ENCODE measurements at regions not wholly inside any gene's neighbourhood (a gene's known extent, or its start where the extent isn't known, plus 50 kb on each side); places are given as distances from the start of the nearest gene placed in this dataset.
"Not testable (repeated sequence)": the region's sequence is repeated elsewhere in the genome, so short reads cannot be mapped to it uniquely, and the experiment has no call there.

GRCh38 chr10:56146806-56147205 is 214.3 kb downstream of the ZWINT start:
- no peak overlapping the region for H3K27ac Mint-ChIP-seq
- H3K9me3 Mint-ChIP-seq: peaks cover 7% of the 10 kb centered on the region
- no peak overlapping the region for H3K4me3 Mint-ChIP-seq
- ATAC-seq: no peak
- H3K36me3 Mint-ChIP-seq: no peaks in the 10 kb centered on the region
- H3K4me1 Mint-ChIP-seq: no peaks in the 10 kb centered on the region
- H3K27me3 Mint-ChIP-seq: no peaks in the 10 kb centered on the region

GRCh38 chr10:56142092-56142728 is 218.8 kb downstream of the ZWINT start:
- Mint-ChIP-seq H3K4me3 (no peak overlapping the region), H3K9me3 (peaks cover 4% of the 10 kb centered on the region), H3K4me1 (no peaks in the 10 kb centered on the region), H3K36me3 (no peaks in the 10 kb centered on the region), H3K27me3 (no peaks in the 10 kb centered on the region), H3K27ac (no peak overlapping the region)
- peak; percentile 59 for ATAC-seq

- Mint-ChIP-seq H3K27ac (no peak overlapping the region), H3K4me3 (no peak overlapping the region), H3K27me3 (no peaks in the 10 kb centered on the region), H3K9me3 (peaks cover 2% of the 10 kb centered on the region), H3K36me3 (no peaks in the 10 kb centered on the region), H3K4me1 (no peaks in the 10 kb centered on the region)
- ATAC-seq: no peak
These were observed 221.7 kb downstream of the ZWINT start for GRCh38 chr10:56139405-56139804.

GRCh38 chr10:56135828-56136227 is 225.2 kb downstream of the ZWINT start:
- no peaks in the 10 kb centered on the region for H3K4me1 Mint-ChIP-seq
- no peaks in the 10 kb centered on the region for H3K27me3 Mint-ChIP-seq
- ATAC-seq: no peak
- H3K4me3 Mint-ChIP-seq: no peak overlapping the region
- no peaks in the 10 kb centered on the region for H3K36me3 Mint-ChIP-seq
- H3K9me3 Mint-ChIP-seq: no peaks in the 10 kb centered on the region
- H3K27ac Mint-ChIP-seq: no peak overlapping the region

- H3K36me3 Mint-ChIP-seq: no peaks in the 10 kb centered on the region
- no peaks in the 10 kb centered on the region for H3K4me1 Mint-ChIP-seq
- H3K27ac Mint-ChIP-seq: no peak overlapping the region
- no peaks in the 10 kb centered on the region for H3K9me3 Mint-ChIP-seq
- ATAC-seq: no peak
- H3K27me3 Mint-ChIP-seq: no peaks in the 10 kb centered on the region
- H3K4me3 Mint-ChIP-seq: no peak overlapping the region
These were observed 237.8 kb downstream of the ZWINT start for GRCh38 chr10:56123247-56123646.

GRCh38 chr10:56116684-56117083 is 244.4 kb downstream of the ZWINT start:
- Mint-ChIP-seq H3K4me1 (no peaks in the 10 kb centered on the region), H3K27ac (no peak overlapping the region), H3K36me3 (no peaks in the 10 kb centered on the region), H3K27me3 (no peaks in the 10 kb centered on the region), H3K9me3 (no peaks in the 10 kb centered on the region), H3K4me3 (no peak overlapping the region)
- no peak for ATAC-seq

- Mint-ChIP-seq H3K4me3 (no peak overlapping the region), H3K9me3 (no peaks in the 10 kb centered on the region), H3K27ac (no peak overlapping the region), H3K36me3 (no peaks in the 10 kb centered on the region), H3K27me3 (no peaks in the 10 kb centered on the region), H3K4me1 (no peaks in the 10 kb centered on the region)
- no peak for ATAC-seq
These were observed 251.6 kb downstream of the ZWINT start for GRCh38 chr10:56109454-56109853.

- no peak overlapping the region for H3K4me3 Mint-ChIP-seq
- H3K27me3 Mint-ChIP-seq: no peaks in the 10 kb centered on the region
- no peak overlapping the region for H3K27ac Mint-ChIP-seq
- H3K4me1 Mint-ChIP-seq: no peaks in the 10 kb centered on the region
- no peak for ATAC-seq
- no peaks in the 10 kb centered on the region for H3K36me3 Mint-ChIP-seq
- H3K9me3 Mint-ChIP-seq: no peaks in the 10 kb centered on the region
These were observed 256.1 kb downstream of the ZWINT start for GRCh38 chr10:56104923-56105322.

- no peaks in the 10 kb centered on the region for H3K27me3 Mint-ChIP-seq
- no peaks in the 10 kb centered on the region for H3K9me3 Mint-ChIP-seq
- no peak overlapping the region for H3K4me3 Mint-ChIP-seq
- no peak for ATAC-seq
- no peaks in the 10 kb centered on the region for H3K4me1 Mint-ChIP-seq
- H3K27ac Mint-ChIP-seq: no peak overlapping the region
- H3K36me3 Mint-ChIP-seq: no peaks in the 10 kb centered on the region
These were observed 256.6 kb downstream of the ZWINT start for GRCh38 chr10:56104487-56104886.

- no peaks in the 10 kb centered on the region for H3K36me3 Mint-ChIP-seq
- no peak for ATAC-seq
- no peak overlapping the region for H3K27ac Mint-ChIP-seq
- no peaks in the 10 kb centered on the region for H3K4me1 Mint-ChIP-seq
- no peak overlapping the region for H3K4me3 Mint-ChIP-seq
- H3K9me3 Mint-ChIP-seq: peaks cover 2% of the 10 kb centered on the region
- H3K27me3 Mint-ChIP-seq: no peaks in the 10 kb centered on the region
These were observed 264.9 kb downstream of the ZWINT start for GRCh38 chr10:56096226-56096517.

GRCh38 chr10:56095506-56096225 is 265.4 kb downstream of the ZWINT start:
- H3K4me1 Mint-ChIP-seq: no peaks in the 10 kb centered on the region
- H3K9me3 Mint-ChIP-seq: peaks cover 2% of the 10 kb centered on the region
- H3K27me3 Mint-ChIP-seq: no peaks in the 10 kb centered on the region
- H3K36me3 Mint-ChIP-seq: no peaks in the 10 kb centered on the region
- H3K4me3 Mint-ChIP-seq: no peak overlapping the region
- H3K27ac Mint-ChIP-seq: no peak overlapping the region
- no peak for ATAC-seq

- H3K4me1 Mint-ChIP-seq, H3K27ac Mint-ChIP-seq, H3K4me3 Mint-ChIP-seq, H3K36me3 Mint-ChIP-seq, ATAC-seq, H3K27me3 Mint-ChIP-seq: not testable (repeated sequence)
- peaks cover 11% of the 10 kb centered on the region for H3K9me3 Mint-ChIP-seq
These were observed 267.4 kb downstream of the ZWINT start for GRCh38 chr10:56093645-56094044.

- Mint-ChIP-seq H3K9me3 (peaks cover 11% of the 10 kb centered on the region), H3K27me3 (no peaks in the 10 kb centered on the region), H3K4me1 (no peaks in the 10 kb centered on the region), H3K36me3 (no peaks in the 10 kb centered on the region), H3K27ac (no peak overlapping the region), H3K4me3 (no peak overlapping the region)
- no peak for ATAC-seq
These were observed 269.2 kb downstream of the ZWINT start for GRCh38 chr10:56091872-56092271.

- H3K4me1 Mint-ChIP-seq: no peaks in the 10 kb centered on the region
- H3K9me3 Mint-ChIP-seq: peaks cover 11% of the 10 kb centered on the region
- H3K27ac Mint-ChIP-seq: no peak overlapping the region
- peak; percentile 51 for ATAC-seq
- H3K27me3 Mint-ChIP-seq: no peaks in the 10 kb centered on the region
- no peaks in the 10 kb centered on the region for H3K36me3 Mint-ChIP-seq
- H3K4me3 Mint-ChIP-seq: no peak overlapping the region
These were observed 270.0 kb downstream of the ZWINT start for GRCh38 chr10:56090914-56091540.

- no peaks in the 10 kb centered on the region for H3K27me3 Mint-ChIP-seq
- no peaks in the 10 kb centered on the region for H3K36me3 Mint-ChIP-seq
- no peak overlapping the region for H3K4me3 Mint-ChIP-seq
- no peak overlapping the region for H3K27ac Mint-ChIP-seq
- H3K4me1 Mint-ChIP-seq: no peaks in the 10 kb centered on the region
- no peak for ATAC-seq
- H3K9me3 Mint-ChIP-seq: peaks cover 7% of the 10 kb centered on the region
These were observed 275.5 kb downstream of the ZWINT start for GRCh38 chr10:56085406-56086122.

GRCh38 chr10:56082169-56082568 is 278.9 kb downstream of the ZWINT start:
- no peak overlapping the region for H3K27ac Mint-ChIP-seq
- H3K4me1 Mint-ChIP-seq: no peaks in the 10 kb centered on the region
- H3K36me3 Mint-ChIP-seq: no peaks in the 10 kb centered on the region
- H3K27me3 Mint-ChIP-seq: no peaks in the 10 kb centered on the region
- no peak for ATAC-seq
- H3K9me3 Mint-ChIP-seq: no peaks in the 10 kb centered on the region
- no peak overlapping the region for H3K4me3 Mint-ChIP-seq
